PC-9 (cell line): ENCODE measurements at regions not wholly inside any gene's neighbourhood (a gene's known extent, or its start where the extent isn't known, plus 50 kb on each side); places are given as distances from the start of the nearest gene placed in this dataset.

Experiments used
- BruUV-seq: library from RNA; stranded (reverse); fragments of 400-500 nt; replicated peaks from 2 replicates; lab custom pipeline; 2021; lab: Mats Ljungman, UMichigan
- CTCF ChIA-PET: fragments of 300-600 bp; sonication (Branson Sonifier 250); formaldehyde crosslinking; loops from one replicate; lab custom pipeline; 2022; ENCODE audit warnings: antibody characterized with exemption; lab: Charles Lee
- POLR2A ChIA-PET: fragments of 300-600 bp; sonication (Branson Sonifier 250); formaldehyde crosslinking; loops from one replicate; lab custom pipeline; 2022; ENCODE audit warnings: antibody characterized with exemption; ENCODE audit not compliant: unreplicated experiment; lab: Charles Lee
- DNase-seq, 2 experiments: peaks; one replicate each; pipeline versions ENCODE4 v3.0.0 to v3.0.0-alpha.2; 2015 to 2022; ENCODE audit warnings: mixed read lengths in 1 of 2
- H2AFZ ChIP-seq: fragments of 200-600 bp; sonication (generic); 2 replicates; pipeline ENCODE4 v1.8.1; 2017; ENCODE audit warnings: antibody characterized with exemption
- H3F3A ChIP-seq: fragments of 200-600 bp; sonication (generic); 2 replicates; pipeline ENCODE4 v1.8.1; 2017; ENCODE audit warnings: antibody characterized with exemption, mild to moderate bottlenecking, low read depth; ENCODE audit not compliant: insufficient read depth
- H3K27ac ChIP-seq: fragments of 200-600 bp; sonication (generic); 2 replicates; pipeline ENCODE4 v1.6.1; 2016; ENCODE audit warnings: mixed run types
- H3K27me3 ChIP-seq: fragments of 200-600 bp; sonication (generic); 2 replicates; pipeline ENCODE4 v1.6.1; 2016; ENCODE audit warnings: low read depth, mixed run types; ENCODE audit not compliant: insufficient read depth
- H3K36me3 ChIP-seq: fragments of 200-600 bp; sonication (generic); 2 replicates; pipeline ENCODE4 v1.6.1; 2016; ENCODE audit warnings: low read depth, mixed run types
- H3K4me1 ChIP-seq: fragments of 200-600 bp; sonication (generic); replicated peaks from 2 replicates; pipeline ENCODE4 v1.6.1; 2016; ENCODE audit warnings: mixed run types; ENCODE audit not compliant: insufficient read depth
- H3K4me2 ChIP-seq: fragments of 200-600 bp; sonication (generic); 2 replicates; pipeline ENCODE4 v1.6.1; 2017; ENCODE audit warnings: mixed run types
- H3K4me3 ChIP-seq: fragments of 200-600 bp; sonication (generic); 2 replicates; pipeline ENCODE4 v1.6.1; 2016; ENCODE audit warnings: mixed run types
- H3K79me2 ChIP-seq: fragments of 200-600 bp; sonication (generic); 2 replicates; pipeline ENCODE4 v1.6.1; 2017; ENCODE audit warnings: low read depth, mixed run types
- H3K9me2 ChIP-seq: fragments of 200-600 bp; sonication (generic); 2 replicates; pipeline ENCODE4 v1.8.1; 2017; ENCODE audit warnings: mild to moderate bottlenecking; ENCODE audit not compliant: insufficient read depth
- H3K9me3 ChIP-seq: fragments of 200-600 bp; sonication (generic); 2 replicates; pipeline ENCODE4 v1.8.1; 2016; ENCODE audit warnings: low read depth; ENCODE audit not compliant: insufficient read depth
- H4K20me1 ChIP-seq: fragments of 200-600 bp; sonication (generic); 2 replicates; pipeline ENCODE4 v1.8.1; 2017; ENCODE audit not compliant: insufficient read depth
- CTCF ChIP-seq: fragments of 200-600 bp; sonication (generic); conservative IDR thresholded peaks from 2 replicates; pipeline ENCODE4 v1.6.1; 2017; ENCODE audit warnings: mixed run types, antibody characterized with exemption, mild to moderate bottlenecking, moderate library complexity
- EZH2 ChIP-seq: fragments of 200-600 bp; sonication (generic); IDR thresholded peaks from 2 replicates; pipeline ENCODE4 v1.8.0; 2017; ENCODE audit warnings: antibody characterized with exemption, low read depth
- intact Hi-C: fragments of 100-400 bp; cut with micrococcal nuclease; formaldehyde crosslinking; loops from one replicate; pipeline ENCODE4 v1.10.0; 2022; ENCODE audit not compliant: unreplicated experiment

DNA sequence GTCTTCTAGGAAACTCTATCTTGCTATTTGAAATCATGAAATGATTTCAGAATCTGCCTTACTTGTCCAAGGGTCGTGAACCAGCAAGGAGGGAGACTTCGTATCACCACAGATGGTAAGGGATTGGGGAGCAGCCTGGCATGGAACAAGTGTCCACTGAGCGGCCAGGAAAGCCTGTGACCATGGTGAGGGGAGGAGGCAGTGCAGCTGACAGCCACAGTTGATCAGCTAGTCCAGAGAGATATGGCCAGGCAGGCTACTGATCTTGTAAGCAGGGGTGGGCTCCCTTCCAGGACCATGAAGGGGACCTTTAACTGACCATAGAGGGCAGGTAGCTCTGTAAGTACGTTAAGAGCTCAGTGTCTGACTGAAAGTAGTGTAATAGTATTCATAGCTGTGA, 96.8 kb upstream of the TENT5A start:
- no peaks in the 10 kb centered on the region for H3K79me2 ChIP-seq
- H3K4me3 ChIP-seq, result no peak overlapping the region
- H3K27me3 ChIP-seq, result no peaks in the 10 kb centered on the region
- H3K9me2 ChIP-seq, result no peaks in the 10 kb centered on the region
- no peaks in the 10 kb centered on the region for H3K4me1 ChIP-seq
- POLR2A ChIA-PET, result no interaction called here
- no peak for DNase-seq
- intact Hi-C loops, result no loop called here
- H3K36me3 ChIP-seq, result no peaks in the 10 kb centered on the region
- no peaks in the 10 kb centered on the region for H4K20me1 ChIP-seq
- TF ChIP-seq EZH2 (no peak), CTCF (no peak)
- no peaks in the 10 kb centered on the region; the same call in 1 of the 2 replicates for H3K9me3 ChIP-seq
- no peak overlapping the region for H2AFZ ChIP-seq
- H3K4me2 ChIP-seq, result no peak overlapping the region
- no peaks in the 10 kb centered on the region for H3F3A ChIP-seq
- CTCF ChIA-PET, result no interaction called here
- H3K27ac ChIP-seq, result no peak overlapping the region
- BruUV-seq, result no TSS peak

DNA sequence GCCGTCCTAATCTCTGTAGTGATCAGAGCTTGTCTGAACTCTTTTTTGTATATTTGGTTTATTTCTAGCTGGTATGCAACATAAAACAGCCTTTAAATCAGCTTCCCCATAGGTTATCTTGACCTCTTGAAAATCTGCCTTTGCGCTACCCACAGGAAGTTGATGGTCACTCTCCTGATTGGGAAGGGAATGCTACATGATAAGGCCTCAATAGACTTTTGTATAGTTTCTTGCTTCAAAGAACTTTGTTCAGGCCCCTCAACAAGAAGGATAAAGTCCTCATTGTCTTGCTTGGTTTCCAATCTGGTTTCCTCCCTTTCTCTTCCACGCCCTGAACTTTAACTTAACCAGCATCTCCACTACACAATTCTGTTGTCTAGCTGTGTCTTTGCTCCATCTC, 95.4 kb upstream of the TENT5A start:
- intact Hi-C loops, result no loop called here
- Histone ChIP-seq H3K4me1 (no peaks in the 10 kb centered on the region), H3K36me3 (no peaks in the 10 kb centered on the region), H3K9me3 (no peaks in the 10 kb centered on the region; the same call in 1 of the 2 replicates), H3K4me2 (no peak overlapping the region), H3K79me2 (no peaks in the 10 kb centered on the region), H3K27me3 (no peaks in the 10 kb centered on the region), H3K9me2 (no peaks in the 10 kb centered on the region), H3F3A (no peaks in the 10 kb centered on the region), H4K20me1 (no peaks in the 10 kb centered on the region), H3K27ac (no peak overlapping the region), H3K4me3 (no peak overlapping the region), H2AFZ (no peak overlapping the region)
- DNase-seq, result no peak
- no TSS peak for BruUV-seq
- ChIA-PET POLR2A (no interaction called here), CTCF (no interaction called here)
- no peak for TF ChIP-seq EZH2
- no peak for TF ChIP-seq CTCF

DNA sequence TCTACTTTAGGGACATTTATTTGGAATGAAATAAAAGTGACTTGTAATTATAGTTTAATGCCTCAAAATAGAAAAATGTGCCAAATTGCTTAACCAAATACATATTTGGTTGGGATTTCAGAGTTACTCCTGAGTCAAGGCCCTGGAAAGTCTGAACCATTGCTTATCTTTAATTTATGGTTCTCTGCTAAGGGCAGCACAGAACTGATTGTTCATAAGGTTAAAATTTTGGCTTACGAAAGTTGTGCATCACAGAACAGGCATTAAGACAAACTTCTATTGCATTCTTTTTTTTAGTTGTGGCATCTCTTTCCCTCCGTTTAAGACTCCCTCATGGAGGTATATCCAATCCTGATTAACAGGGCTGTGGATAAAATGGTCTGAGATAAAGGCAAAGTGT, 92.2 kb upstream of the TENT5A start:
- no peaks in the 10 kb centered on the region for H3K9me2 ChIP-seq
- BruUV-seq, result no TSS peak
- CTCF ChIA-PET, result no interaction called here

More for the DNA sequence above, 92.2 kb upstream of the TENT5A start:
- POLR2A ChIA-PET, result no interaction called here
- Histone ChIP-seq H3K79me2 (no peaks in the 10 kb centered on the region), H3K4me1 (no peaks in the 10 kb centered on the region), H3K9me3 (no peaks in the 10 kb centered on the region), H3F3A (no peaks in the 10 kb centered on the region), H3K27me3 (no peaks in the 10 kb centered on the region), H2AFZ (no peak overlapping the region), H3K27ac (no peak overlapping the region), H3K4me3 (no peak overlapping the region), H3K4me2 (no peak overlapping the region), H4K20me1 (no peaks in the 10 kb centered on the region), H3K36me3 (no peaks in the 10 kb centered on the region)
- intact Hi-C loops, result no loop called here
- DNase-seq, result no peak
- TF ChIP-seq EZH2 (no peak), CTCF (no peak)
